ENCODE measurements at regions not wholly inside any gene's neighbourhood (a gene's known extent, or its start where the extent isn't known, plus 50 kb on each side); places are given as distances from the start of the nearest gene placed in this dataset.

- TF ChIP-seq CTCF (IDR thresholded peaks at IDR 0.05): no peak
- no peak for TF ChIP-seq EZH2 (IDR thresholded peaks at IDR 0.05)
These were observed 245.5 kb downstream of the PHLDA1 start for GRCh38 chr12:75786070-75786469.
